NCI-H146 treated with DMSO at 0.1 percent for 48 hours (cell line): ENCODE measurements at regions not wholly inside any gene's neighbourhood (a gene's known extent, or its start where the extent isn't known, plus 50 kb on each side); places are given as distances from the start of the nearest gene placed in this dataset.

Source experiments
- DNase-seq: peaks from one replicate; lab custom pipeline; 2025; ENCODE audit not compliant: unreplicated experiment; lab: John Stamatoyannopoulos, UW

- DNase-seq = no peak
Observed at GRCh38 chr4:146998157-146998556, 52.5 kb upstream of the TTC29 start.

GRCh38 chr4:147003956-147004809 is 58.5 kb upstream of the TTC29 start:
- DNase-seq = no peak

GRCh38 chr4:147006229-147006628 is 60.6 kb upstream of the TTC29 start:
- no peak for DNase-seq

GRCh38 chr4:147009875-147010274 is 64.2 kb upstream of the TTC29 start:
- no peak for DNase-seq

- no peak for DNase-seq
Observed at GRCh38 chr4:147011411-147011810, 65.7 kb upstream of the TTC29 start.

GRCh38 chr4:147012059-147012707 is 66.5 kb upstream of the TTC29 start:
- no peak for DNase-seq

- no peak for DNase-seq
Observed at GRCh38 chr4:147014946-147015345, 69.3 kb upstream of the TTC29 start.

- no peak for DNase-seq
Observed at GRCh38 chr4:147015491-147015890, 69.8 kb upstream of the TTC29 start.

GRCh38 chr4:147017081-147017480 is 71.4 kb upstream of the TTC29 start:
- DNase-seq = no peak

GRCh38 chr4:147019091-147019490 is 73.4 kb upstream of the TTC29 start:
- no peak for DNase-seq

GRCh38 chr4:147020456-147020855 is 74.8 kb upstream of the TTC29 start:
- no peak for DNase-seq

GRCh38 chr4:147025042-147025441 is 79.4 kb upstream of the TTC29 start:
- DNase-seq = no peak

GRCh38 chr4:147029296-147029695 is 83.6 kb upstream of the TTC29 start:
- no peak for DNase-seq

- no peak for DNase-seq
Observed at GRCh38 chr4:147034372-147034771, 88.7 kb upstream of the TTC29 start.

- no peak for DNase-seq
Observed at GRCh38 chr4:147037069-147037468, 91.4 kb upstream of the TTC29 start.

- DNase-seq = no peak
Observed at GRCh38 chr4:147039976-147040575, 94.4 kb upstream of the TTC29 start.

- DNase-seq = no peak
Observed at GRCh38 chr4:147040874-147041273, 95.2 kb upstream of the TTC29 start.

- no peak for DNase-seq
Observed at GRCh38 chr4:147041376-147041775, 95.7 kb upstream of the TTC29 start.

- no peak for DNase-seq
Observed at GRCh38 chr4:147042046-147042445, 96.4 kb upstream of the TTC29 start.

GRCh38 chr4:147044241-147044640 is 98.6 kb upstream of the TTC29 start:
- no peak for DNase-seq

- no peak for DNase-seq
Observed at GRCh38 chr4:147049946-147050345, 104.3 kb upstream of the TTC29 start.

GRCh38 chr4:147050356-147050765 is 104.7 kb upstream of the TTC29 start:
- no peak for DNase-seq
